ENCODE measurements at regions not wholly inside any gene's neighbourhood (a gene's known extent, or its start where the extent isn't known, plus 50 kb on each side); places are given as distances from the start of the nearest gene placed in this dataset.

GRCh38 chrX:134713618-134714107 lies 55.4 kb upstream of the PLAC1 start:
- no peak for DNase-seq
- no peak overlapping the region for H4K8ac ChIP-seq (replicated peaks; ENCODE audit: insufficient read length, low read depth, low read length)
- no peak for TF ChIP-seq CTCF (conservative IDR thresholded peaks at IDR 0.05)

More at GRCh38 chrX:134713618-134714107, 55.4 kb upstream of the PLAC1 start:
- Mint-ChIP-seq H3K27ac (no peak overlapping the region), H3K4me3 (no peak overlapping the region), H3K27me3 (ENCODE audit: low read depth) (no peaks in the 10 kb centered on the region), H3K9me3 (peaks cover 2 to 70% of the 10 kb centered on the region in 2 experiments; a peak in 3 of 5 replicates), H3K4me1 (peaks cover 15 to 23% of the 10 kb centered on the region in 2 experiments), H3K36me3 (ENCODE audit: insufficient read depth in 1 of 3, low read depth in 3 of 3) (no peaks in the 10 kb centered on the region; a peak in 2 of 7 replicates)
- Histone ChIP-seq H2BK120ac (ENCODE audit: low read depth, low read length, poor library complexity, severe bottlenecking) (no peak overlapping the region), H3K23me2 (ENCODE audit: insufficient read length, low read depth, low read length, poor library complexity, severe bottlenecking) (no peaks in the 10 kb centered on the region), H3T11ph (ENCODE audit: low read length) (no peak overlapping the region), H3K4ac (ENCODE audit: low read depth, low read length) (no peak overlapping the region), H3K27me3 (ENCODE audit: insufficient read depth, low read length) (no peaks in the 10 kb centered on the region), H3K14ac (ENCODE audit: insufficient read depth, low read length) (no peak overlapping the region), H4K91ac (ENCODE audit: insufficient read length, low read depth, low read length) (no peak overlapping the region), H2BK5ac (ENCODE audit: insufficient read length, low read length) (no peak overlapping the region), H3K56ac (ENCODE audit: insufficient read length, low read depth, low read length) (no peak overlapping the region), H3K4me2 (ENCODE audit: insufficient read depth, insufficient read length, low read length) (no peak overlapping the region), H4K20me1 (ENCODE audit: control insufficient read depth, insufficient read depth, insufficient read length) (no peaks in the 10 kb centered on the region), H3K79me2 (ENCODE audit: insufficient read depth, low read length) (no peaks in the 10 kb centered on the region), H2BK15ac (ENCODE audit: low read depth, low read length) (no peak overlapping the region), H2BK12ac (ENCODE audit: insufficient read length, low read depth, low read length) (no peak overlapping the region), H3K27ac (ENCODE audit: insufficient read length, low read depth, low read length) (no peak overlapping the region), H3K4me1 (ENCODE audit: insufficient read depth, low read length) (peaks cover 5% of the 10 kb centered on the region; the same call in 1 of the 2 replicates), H3K79me1 (ENCODE audit: insufficient read depth, low read depth, low read length, poor library complexity, severe bottlenecking) (no peaks in the 10 kb centered on the region), H2AFZ (ENCODE audit: low read length) (no peak overlapping the region), H4K5ac (ENCODE audit: insufficient read length, low read depth, low read length) (no peak overlapping the region), H3K18ac (ENCODE audit: insufficient read length, low read depth, low read length) (no peak overlapping the region), H2AK5ac (ENCODE audit: insufficient read length, low read length) (no peak overlapping the region), H3K23ac (ENCODE audit: insufficient read length, low read depth, low read length) (no peak overlapping the region), H3K9ac (ENCODE audit: extremely low read depth, insufficient read length, low read length) (no peak overlapping the region), H2BK20ac (ENCODE audit: low read depth, low read length, poor library complexity, severe bottlenecking) (no peak overlapping the region), H3K9me3 (ENCODE audit: control insufficient read depth, low read depth, low read length) (no peaks in the 10 kb centered on the region)
- WGBS (ENCODE audit: extremely low coverage, insufficient read length, low lambda C conversion rate): no CpG with 5 or more reads among the region's 10 CpGs

Measured in H9 (cell line).